Activated CD8-positive, alpha-beta T cell treated with anti-CD3 and anti-CD28 coated beads, Interleukin-2, amount 10 ng/mL, durations not matched to agents 7 days and 5 days (primary cell): ENCODE measurements at regions not wholly inside any gene's neighbourhood (a gene's known extent, or its start where the extent isn't known, plus 50 kb on each side); places are given as distances from the start of the nearest gene placed in this dataset.

ENCODE experiments used
- ATAC-seq: fragments of 150-1000 bp; cut with Tn5 transposase; one replicate; pipeline ENCODE4 v1.10.0; 2021; ENCODE audit warnings: moderate library complexity
- CTCF ChIA-PET: fragments of 350-600 bp; sonication (Branson Sonifier 250); formaldehyde crosslinking; loops from one replicate; lab custom pipeline; 2021; ENCODE audit warnings: antibody characterized with exemption; lab: Charles Lee
- POLR2A ChIA-PET: fragments of 350-600 bp; sonication (Branson Sonifier 250); formaldehyde crosslinking; loops from one replicate; lab custom pipeline; 2021; ENCODE audit warnings: antibody characterized with exemption; lab: Charles Lee
- DNase-seq: peaks from one replicate; pipeline ENCODE4 v3.0.0-alpha.2; 2020
- H3K27ac Mint-ChIP-seq: one replicate; pipeline ENCODE4 v1.8.0; 2021; ENCODE audit warnings: mild to moderate bottlenecking, mixed read lengths
- H3K27me3 Mint-ChIP-seq: one replicate; pipeline ENCODE4 v1.8.0; 2021; ENCODE audit warnings: low read depth, mixed read lengths
- H3K36me3 Mint-ChIP-seq: one replicate; pipeline ENCODE4 v1.8.0; 2021; ENCODE audit warnings: low read depth, mixed read lengths
- H3K4me1 Mint-ChIP-seq: one replicate; pipeline ENCODE4 v1.8.0; 2021; ENCODE audit warnings: low read depth, mixed read lengths
- H3K4me3 Mint-ChIP-seq: one replicate; pipeline ENCODE4 v1.8.0; 2021; ENCODE audit warnings: mild to moderate bottlenecking, mixed read lengths
- H3K9me3 Mint-ChIP-seq: one replicate; pipeline ENCODE4 v1.8.0; 2022; ENCODE audit warnings: mixed read lengths; ENCODE audit not compliant: insufficient read depth

- ChIA-PET POLR2A (no interaction called here), CTCF (no interaction called here)
- Mint-ChIP-seq H3K27ac (no peak overlapping the region), H3K27me3 (no peaks in the 10 kb centered on the region), H3K9me3 (peaks cover 3% of the 10 kb centered on the region), H3K4me3 (no peak overlapping the region), H3K36me3 (peaks cover 9% of the 10 kb centered on the region), H3K4me1 (no peaks in the 10 kb centered on the region)
- DNase-seq: no peak
- ATAC-seq: no peak
These were observed 81.0 kb upstream of the SPRY1 start for GRCh38 chr4:123315617-123316016.

GRCh38 chr4:123317211-123317610, 79.4 kb upstream of the SPRY1 start:
- Mint-ChIP-seq H3K27me3 (peaks cover 2% of the 10 kb centered on the region), H3K27ac (no peak overlapping the region), H3K36me3 (peaks cover 9% of the 10 kb centered on the region), H3K4me3 (no peak overlapping the region), H3K4me1 (no peaks in the 10 kb centered on the region), H3K9me3 (peaks cover 7% of the 10 kb centered on the region)
- CTCF ChIA-PET: no interaction called here
- DNase-seq (no peak), ATAC-seq (no peak)
- POLR2A ChIA-PET: no interaction called here

- Mint-ChIP-seq H3K27ac (no peak overlapping the region), H3K36me3 (peaks cover 9% of the 10 kb centered on the region), H3K4me1 (no peaks in the 10 kb centered on the region), H3K4me3 (no peak overlapping the region), H3K27me3 (peaks cover 4% of the 10 kb centered on the region), H3K9me3 (peaks cover 12% of the 10 kb centered on the region)
- CTCF ChIA-PET: no interaction called here
- POLR2A ChIA-PET: no interaction called here
- no peak for DNase-seq
- ATAC-seq: no peak
These were observed 77.0 kb upstream of the SPRY1 start for GRCh38 chr4:123319639-123320038.

- Mint-ChIP-seq H3K4me3 (no peak overlapping the region), H3K27ac (no peak overlapping the region), H3K36me3 (no peaks in the 10 kb centered on the region), H3K9me3 (peaks cover 9% of the 10 kb centered on the region), H3K4me1 (peaks cover 5% of the 10 kb centered on the region), H3K27me3 (peaks cover 5% of the 10 kb centered on the region)
- CTCF ChIA-PET: interaction anchor here (1.0 kb wide), 1 partner anchor 240 kb away, joined by 3 read pairs; no protein-coding TSS in a partner anchor
- DNase-seq: no peak
- ATAC-seq: no peak
- POLR2A ChIA-PET: interaction anchor here (0.6 kb wide), 1 partner anchor 26 kb away, joined by 3 read pairs; no protein-coding TSS in a partner anchor
These were observed 72.6 kb upstream of the SPRY1 start for GRCh38 chr4:123323998-123324397.

- Mint-ChIP-seq H3K4me1 (peaks cover 5% of the 10 kb centered on the region), H3K4me3 (no peak overlapping the region), H3K27ac (no peak overlapping the region), H3K9me3 (peaks cover 9% of the 10 kb centered on the region), H3K27me3 (peaks cover 5% of the 10 kb centered on the region), H3K36me3 (no peaks in the 10 kb centered on the region)
- DNase-seq (no peak), ATAC-seq (no peak)
- ChIA-PET CTCF (interaction anchor here (1.0 kb wide), 1 partner anchor 239 kb away, joined by 3 read pairs; no protein-coding TSS in a partner anchor), POLR2A (no interaction called here)
These were observed 71.3 kb upstream of the SPRY1 start for GRCh38 chr4:123325241-123325681.

- Mint-ChIP-seq H3K9me3 (peaks cover 4% of the 10 kb centered on the region), H3K36me3 (no peaks in the 10 kb centered on the region), H3K27me3 (peaks cover 3% of the 10 kb centered on the region), H3K4me3 (no peak overlapping the region), H3K4me1 (peaks cover 5% of the 10 kb centered on the region), H3K27ac (no peak overlapping the region)
- DNase-seq (no peak), ATAC-seq (no peak)
- CTCF ChIA-PET: no interaction called here
- POLR2A ChIA-PET: no interaction called here
These were observed 69.2 kb upstream of the SPRY1 start for GRCh38 chr4:123327346-123327745.

- DNase-seq (no peak), ATAC-seq (no peak)
- H3K27me3 Mint-ChIP-seq: peaks cover 5% of the 10 kb centered on the region
- H3K4me1 Mint-ChIP-seq: peaks cover 5% of the 10 kb centered on the region
- POLR2A ChIA-PET: no interaction called here
- no peak overlapping the region for H3K27ac Mint-ChIP-seq
- no peaks in the 10 kb centered on the region for H3K9me3 Mint-ChIP-seq
- H3K4me3 Mint-ChIP-seq: no peak overlapping the region
- CTCF ChIA-PET: no interaction called here
- H3K36me3 Mint-ChIP-seq: no peaks in the 10 kb centered on the region
These were observed 68.7 kb upstream of the SPRY1 start for GRCh38 chr4:123327846-123328429.

- H3K36me3 Mint-ChIP-seq: no peaks in the 10 kb centered on the region
- CTCF ChIA-PET: no interaction called here
- H3K9me3 Mint-ChIP-seq: no peaks in the 10 kb centered on the region
- no peak for DNase-seq
- H3K4me1 Mint-ChIP-seq: no peaks in the 10 kb centered on the region
- H3K4me3 Mint-ChIP-seq: no peak overlapping the region
- no peak overlapping the region for H3K27ac Mint-ChIP-seq
- no peak for ATAC-seq
- peaks cover 16% of the 10 kb centered on the region for H3K27me3 Mint-ChIP-seq
- POLR2A ChIA-PET: no interaction called here
These were observed 57.9 kb upstream of the SPRY1 start for GRCh38 chr4:123338715-123339114.

GRCh38 chr4:123339507-123340380, 56.9 kb upstream of the SPRY1 start:
- H3K4me3 Mint-ChIP-seq: no peak overlapping the region
- H3K4me1 Mint-ChIP-seq: no peaks in the 10 kb centered on the region
- CTCF ChIA-PET: no interaction called here
- H3K36me3 Mint-ChIP-seq: no peaks in the 10 kb centered on the region
- peaks cover 11% of the 10 kb centered on the region for H3K27me3 Mint-ChIP-seq
- no peak overlapping the region for H3K27ac Mint-ChIP-seq
- ATAC-seq (no peak), DNase-seq (no peak)
- no peaks in the 10 kb centered on the region for H3K9me3 Mint-ChIP-seq
- POLR2A ChIA-PET: no interaction called here

- ChIA-PET POLR2A (no interaction called here), CTCF (no interaction called here)
- no peaks in the 10 kb centered on the region for H3K4me1 Mint-ChIP-seq
- no peaks in the 10 kb centered on the region for H3K9me3 Mint-ChIP-seq
- H3K27me3 Mint-ChIP-seq: peaks cover 8% of the 10 kb centered on the region
- DNase-seq (no peak), ATAC-seq (no peak)
- no peak overlapping the region for H3K27ac Mint-ChIP-seq
- no peaks in the 10 kb centered on the region for H3K36me3 Mint-ChIP-seq
- H3K4me3 Mint-ChIP-seq: no peak overlapping the region
These were observed 56.3 kb upstream of the SPRY1 start for GRCh38 chr4:123340381-123340701.

- DNase-seq (no peak), ATAC-seq (no peak)
- ChIA-PET CTCF (no interaction called here), POLR2A (no interaction called here)
- no peak overlapping the region for H3K4me3 Mint-ChIP-seq
- H3K9me3 Mint-ChIP-seq: no peaks in the 10 kb centered on the region
- H3K27me3 Mint-ChIP-seq: peaks cover 10% of the 10 kb centered on the region
- H3K27ac Mint-ChIP-seq: no peak overlapping the region
- H3K4me1 Mint-ChIP-seq: peaks cover 4% of the 10 kb centered on the region
- no peaks in the 10 kb centered on the region for H3K36me3 Mint-ChIP-seq
These were observed 54.1 kb upstream of the SPRY1 start for GRCh38 chr4:123342498-123342897.

GRCh38 chr4:123343400-123344041, 53.1 kb upstream of the SPRY1 start:
- Mint-ChIP-seq H3K27ac (no peak overlapping the region), H3K27me3 (peaks cover 10% of the 10 kb centered on the region)
- CTCF ChIA-PET: interaction anchor here (1.7 kb wide), 1 partner anchor 429 kb away, joined by 4 read pairs; no protein-coding TSS in a partner anchor

More at GRCh38 chr4:123343400-123344041, 53.1 kb upstream of the SPRY1 start:
- Mint-ChIP-seq H3K36me3 (no peaks in the 10 kb centered on the region), H3K9me3 (no peaks in the 10 kb centered on the region), H3K4me1 (peaks cover 4% of the 10 kb centered on the region), H3K4me3 (no peak overlapping the region)
- DNase-seq (no peak), ATAC-seq (no peak)
- POLR2A ChIA-PET: no interaction called here
